ENCODE measurements at regions not wholly inside any gene's neighbourhood (a gene's known extent, or its start where the extent isn't known, plus 50 kb on each side); places are given as distances from the start of the nearest gene placed in this dataset.
A peak's percentile ranks its signal among the peaks of the same experiment; 100 is the strongest.

DNA sequence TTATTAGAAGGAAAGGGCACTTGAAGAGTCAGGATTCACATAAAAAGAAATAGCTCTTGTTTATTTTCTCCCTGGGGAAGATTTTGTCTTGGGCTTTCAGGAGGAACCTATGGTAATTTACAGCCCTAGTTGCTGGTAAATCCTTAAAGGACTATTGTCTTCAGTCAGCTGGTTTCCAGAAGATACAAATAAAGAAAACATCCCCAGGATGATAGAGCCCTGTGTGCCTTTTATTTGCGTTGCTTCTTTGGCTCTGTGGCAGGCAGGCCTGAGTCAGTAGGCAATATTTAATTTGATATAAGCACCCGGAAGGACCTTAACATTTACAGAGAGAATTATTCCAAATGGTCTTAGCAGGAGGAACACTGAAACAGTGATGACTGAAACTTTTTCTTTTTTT is 131.0 kb upstream of the SLC34A2 start:
- ATAC-seq (no peak), DNase-seq (ENCODE audit: low spot score) (no peak)
- intact Hi-C loops (cut with DNase I), result loop anchor here (10.0 kb wide), 1 partner anchor 490 kb away; no protein-coding TSS in a partner anchor

DNA sequence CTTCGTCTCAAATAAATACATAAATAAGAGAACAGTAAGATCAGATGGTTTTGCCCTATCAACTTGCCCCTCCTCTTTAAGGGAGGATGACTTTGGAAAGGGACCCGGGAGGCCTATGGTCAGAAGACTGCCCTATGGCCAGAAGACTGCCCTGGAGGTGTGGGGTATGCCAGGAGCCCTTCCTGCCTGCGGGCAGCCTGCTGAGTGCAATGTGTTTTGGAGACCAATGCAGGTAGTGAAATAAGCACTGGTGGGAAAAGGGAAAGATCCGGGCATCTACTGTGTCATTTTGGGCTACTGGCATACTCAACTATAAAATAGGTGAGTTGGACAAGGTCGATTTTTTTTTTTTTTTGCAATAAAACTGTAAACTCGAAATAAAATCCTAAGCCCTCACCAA is 129.8 kb upstream of the SLC34A2 start:
- intact Hi-C loops (cut with DNase I), result loop anchor here (10.0 kb wide), 1 partner anchor 489 kb away; no protein-coding TSS in a partner anchor
- ATAC-seq, result no peak
- no peak for DNase-seq (ENCODE audit: low spot score)

DNA sequence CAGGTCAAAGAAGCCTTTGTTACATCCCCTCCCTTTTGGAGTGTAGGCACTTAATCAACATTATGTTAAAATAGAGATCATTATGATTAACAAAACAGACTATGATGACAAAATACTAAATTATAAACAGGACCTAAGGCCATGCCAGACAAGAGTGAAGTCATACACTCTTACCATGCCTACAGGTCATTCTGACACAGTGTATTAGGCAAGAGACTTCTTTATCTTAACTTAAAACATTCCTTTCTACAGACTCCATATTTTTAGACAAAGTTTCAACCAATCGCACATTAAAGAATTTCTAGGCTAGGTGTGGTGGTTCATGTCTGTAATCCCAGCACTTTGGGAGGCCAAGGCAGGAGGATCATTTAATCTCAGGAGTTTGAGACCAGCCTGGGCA is 128.6 kb upstream of the SLC34A2 start:
- no peak for ATAC-seq
- intact Hi-C loops (cut with DNase I), result loop anchor here (10.0 kb wide), 1 partner anchor 488 kb away; no protein-coding TSS in a partner anchor
- no peak for DNase-seq (ENCODE audit: low spot score)

DNA sequence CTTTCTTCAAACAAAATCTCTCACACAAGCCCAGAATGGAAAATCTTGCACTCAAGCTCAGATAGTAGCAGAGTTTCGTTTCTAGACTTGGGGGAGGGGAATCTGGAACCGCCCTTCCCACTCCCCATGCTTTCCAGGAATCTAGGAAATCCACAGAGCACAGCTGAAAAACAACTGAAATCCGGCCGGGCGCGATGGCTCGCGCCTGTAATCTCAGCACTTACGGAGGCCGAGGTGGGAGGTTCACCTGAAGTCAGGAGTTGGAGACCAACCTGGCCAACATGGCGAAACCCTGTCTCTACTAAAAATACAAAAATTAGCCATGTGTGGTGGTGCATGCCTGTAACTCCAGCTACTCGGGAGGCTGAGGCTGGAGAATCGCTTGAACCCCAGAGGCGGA is 127.3 kb upstream of the SLC34A2 start:
- DNase-seq (ENCODE audit: low spot score) (no peak), ATAC-seq (no peak)
- intact Hi-C loops (cut with DNase I), result loop anchor here (10.0 kb wide), 1 partner anchor 486 kb away; no protein-coding TSS in a partner anchor

DNA sequence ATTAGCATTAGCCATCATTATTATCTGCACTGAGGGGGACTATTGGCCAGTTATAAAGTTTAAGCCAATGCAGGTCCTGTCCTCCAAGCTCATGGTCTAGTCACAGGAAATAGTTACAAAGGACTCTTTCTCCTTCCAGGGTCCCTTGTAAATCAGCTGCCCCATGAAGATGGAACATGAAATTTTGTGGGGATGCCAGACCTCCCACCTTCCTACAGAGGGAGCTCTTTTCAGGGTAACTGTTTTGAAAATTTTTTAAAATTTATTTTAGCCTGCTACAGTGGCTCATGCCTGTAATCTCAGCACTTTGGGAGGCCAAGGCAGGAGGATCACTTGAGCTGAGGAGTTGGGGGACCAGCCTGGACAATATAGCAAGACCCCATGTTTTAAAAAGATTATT is 124.4 kb upstream of the SLC34A2 start:
- intact Hi-C loops (cut with DNase I), result no loop called here
- DNase-seq (ENCODE audit: low spot score), result no peak
- ATAC-seq, result no peak

DNA sequence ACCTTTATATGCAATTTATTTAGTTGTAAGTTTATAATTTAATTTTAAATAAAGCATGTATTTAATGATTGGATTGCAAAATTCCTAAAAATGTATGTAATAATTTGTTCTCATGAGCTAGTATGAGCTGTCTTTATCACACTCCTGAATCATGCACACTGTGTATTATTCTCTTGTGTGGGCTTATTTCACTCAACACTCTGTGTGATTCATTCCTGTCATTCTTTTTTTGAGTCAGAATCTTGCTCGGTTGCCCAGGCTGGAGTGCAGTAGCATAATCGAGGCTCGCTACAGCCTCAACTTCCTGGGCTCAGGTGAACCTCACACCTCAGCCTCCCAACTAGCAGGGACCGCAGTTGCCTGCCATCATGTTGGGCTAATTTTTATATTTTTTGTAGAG is 123.1 kb upstream of the SLC34A2 start:
- intact Hi-C loops (cut with DNase I), result no loop called here
- ATAC-seq, result no peak
- no peak for DNase-seq (ENCODE audit: low spot score)

DNA sequence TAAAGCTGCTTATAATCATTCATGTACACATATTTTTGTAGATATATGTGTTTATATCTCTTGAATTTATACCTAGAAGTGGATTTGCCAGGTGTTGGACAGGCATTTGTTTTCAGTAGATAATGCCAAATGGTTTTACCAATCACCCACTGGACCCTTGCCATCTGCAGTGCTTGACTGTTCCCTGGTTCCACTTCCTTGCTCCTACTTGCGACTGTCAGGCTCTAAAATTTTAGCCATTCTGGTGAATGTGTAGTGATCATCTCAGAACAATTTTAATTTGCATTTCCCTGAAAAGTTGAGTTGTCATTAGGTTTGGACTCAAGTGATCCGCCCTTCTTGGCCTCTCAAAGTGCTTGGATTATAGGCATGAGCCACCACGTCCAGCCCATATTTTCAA is 122.4 kb upstream of the SLC34A2 start:
- intact Hi-C loops (cut with DNase I), result no loop called here
- DNase-seq (ENCODE audit: low spot score) (no peak), ATAC-seq (no peak)

DNA sequence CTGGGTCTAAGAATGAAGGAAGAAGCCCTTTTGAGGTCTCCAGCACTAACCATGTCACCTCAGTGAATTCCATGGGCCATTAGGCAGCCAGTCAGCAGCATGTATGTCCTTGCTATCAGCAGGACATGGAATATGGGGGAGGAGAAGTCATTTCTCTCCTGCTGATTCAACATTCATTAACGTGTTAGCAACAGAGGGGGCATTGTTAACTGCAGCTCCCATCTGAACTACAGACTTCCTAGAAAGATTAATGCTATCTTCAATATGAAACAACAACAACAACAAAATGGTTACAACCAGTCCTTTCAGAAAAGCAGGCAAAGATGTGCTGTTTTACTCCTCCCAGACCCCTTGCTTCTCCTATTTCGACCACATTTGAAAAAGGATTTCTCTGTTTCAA is 120.4 kb upstream of the SLC34A2 start:
- no peak for DNase-seq (ENCODE audit: low spot score)
- peak; percentile 61 for ATAC-seq
- intact Hi-C loops (cut with DNase I), result no loop called here

DNA sequence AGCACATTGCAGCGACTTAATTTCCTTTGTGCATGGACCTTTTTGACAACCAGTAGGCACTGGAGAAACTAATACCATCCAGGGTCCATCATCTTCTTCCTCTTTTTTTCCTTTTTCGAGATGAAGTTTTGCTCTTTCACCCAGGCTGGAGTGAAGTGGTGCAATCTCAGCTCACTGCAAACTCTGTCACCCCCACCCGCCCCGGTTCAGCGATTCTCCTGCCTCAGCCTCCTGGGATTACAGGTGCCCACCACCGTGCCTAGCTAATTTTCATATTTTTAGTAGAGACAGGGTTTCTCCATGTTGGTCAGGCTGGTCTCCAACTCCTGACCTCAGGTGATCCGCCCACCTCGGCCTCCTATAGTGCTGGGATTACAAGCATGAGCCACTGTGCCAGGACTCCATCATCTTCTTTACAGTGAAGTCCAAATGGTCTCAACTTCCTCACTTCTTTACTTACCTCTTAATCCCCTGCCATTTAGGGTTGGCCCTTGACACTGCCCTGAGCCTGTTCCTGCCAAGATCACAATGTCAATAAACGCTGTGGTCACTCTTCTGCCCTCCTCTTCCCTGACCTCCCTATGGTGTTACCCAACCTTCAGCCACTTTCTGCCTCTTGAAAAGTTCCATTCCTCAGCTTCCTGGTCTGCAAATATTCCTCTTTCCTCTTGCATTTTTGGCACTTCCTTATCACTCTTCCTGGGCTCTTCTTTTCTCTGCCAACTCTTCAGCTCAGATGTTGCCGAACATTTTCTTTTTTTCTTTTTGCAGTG is 119.8 kb upstream of the SLC34A2 start:
- DNase-seq (ENCODE audit: low spot score), result no peak
- no peak for ATAC-seq
- intact Hi-C loops (cut with DNase I), result no loop called here

DNA sequence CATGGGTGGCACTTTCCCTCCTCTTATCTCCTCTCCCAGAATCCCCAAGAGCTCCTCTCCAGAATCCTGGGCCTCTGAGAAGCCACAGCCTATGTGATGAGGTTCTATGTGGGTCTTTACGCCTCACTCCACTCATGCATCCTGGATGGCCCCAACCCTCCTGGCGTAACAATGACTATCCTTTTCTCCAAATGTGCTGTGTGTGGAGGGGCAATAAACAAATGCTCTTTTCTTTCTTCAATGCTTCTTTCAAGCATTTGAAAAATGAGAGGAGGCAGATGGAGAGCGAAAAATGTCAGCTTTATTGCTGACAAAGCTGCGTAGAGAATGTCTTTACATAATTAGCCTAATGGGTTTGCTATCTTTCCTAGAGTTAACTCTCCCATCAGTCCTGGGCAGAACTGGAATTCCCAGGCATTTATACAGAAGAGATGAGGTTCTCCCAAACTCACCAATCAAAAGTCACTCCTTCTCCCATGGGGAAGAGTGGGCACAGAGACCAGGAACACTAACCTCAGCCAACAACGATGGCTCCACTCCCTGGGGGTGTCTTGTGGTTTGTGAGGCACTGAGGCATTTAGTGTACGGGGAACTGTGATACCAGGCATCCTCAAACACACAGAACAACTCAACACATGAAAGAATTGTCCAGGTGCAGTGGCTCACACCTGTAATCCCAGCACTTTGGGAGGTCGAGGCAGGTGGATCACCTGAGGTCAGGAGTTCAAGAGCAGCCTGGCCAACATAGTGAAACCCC is 118.9 kb upstream of the SLC34A2 start:
- intact Hi-C loops (cut with DNase I), result no loop called here
- ATAC-seq (peak; percentile 54), DNase-seq (ENCODE audit: low spot score) (no peak)

DNA sequence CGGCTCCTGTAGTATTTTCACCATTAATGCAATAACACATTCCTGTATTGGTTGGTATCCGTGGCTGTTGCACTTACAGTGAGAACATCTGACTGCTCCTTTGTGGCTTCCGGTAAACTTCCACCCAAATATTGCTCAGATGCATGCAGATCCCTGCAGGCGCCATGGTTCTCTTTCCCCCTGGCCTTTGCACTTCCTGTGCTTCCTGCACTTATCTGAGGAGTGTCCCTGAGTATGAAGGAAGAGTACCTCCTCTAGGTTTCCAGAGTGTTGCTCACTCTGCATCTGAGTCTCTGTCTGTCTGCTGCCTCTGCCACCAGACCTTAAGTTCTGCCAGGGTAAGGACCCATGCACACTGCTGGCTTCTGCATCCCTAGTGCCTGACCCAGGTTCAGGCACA is 117.2 kb upstream of the SLC34A2 start:
- ATAC-seq, result no peak

DNA sequence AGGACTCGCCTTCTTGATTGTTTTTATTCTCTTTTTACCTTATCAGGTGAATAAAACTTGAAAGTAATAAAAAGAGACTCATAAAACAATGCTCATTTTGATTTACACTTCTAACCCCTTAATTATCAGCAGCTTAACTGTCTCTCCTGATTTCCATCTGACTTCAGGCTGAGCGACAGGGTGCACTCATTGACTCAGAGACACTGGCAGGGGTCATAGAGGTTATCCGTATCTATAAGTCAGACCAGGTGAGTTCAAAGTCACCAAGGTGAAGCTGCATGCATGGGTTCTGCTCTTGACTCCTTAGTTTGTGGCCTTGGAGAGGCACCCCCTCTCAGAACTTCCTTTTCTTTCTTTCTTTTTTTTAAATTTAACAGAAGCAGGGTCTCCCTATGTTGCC is 116.4 kb upstream of the SLC34A2 start:
- intact Hi-C loops (cut with DNase I), result no loop called here
- ATAC-seq, result no peak
- DNase-seq (ENCODE audit: low spot score), result no peak

More for the DNA sequence above, 117.2 kb upstream of the SLC34A2 start:
- DNase-seq (ENCODE audit: low spot score), result no peak
- intact Hi-C loops (cut with DNase I), result no loop called here

DNA sequence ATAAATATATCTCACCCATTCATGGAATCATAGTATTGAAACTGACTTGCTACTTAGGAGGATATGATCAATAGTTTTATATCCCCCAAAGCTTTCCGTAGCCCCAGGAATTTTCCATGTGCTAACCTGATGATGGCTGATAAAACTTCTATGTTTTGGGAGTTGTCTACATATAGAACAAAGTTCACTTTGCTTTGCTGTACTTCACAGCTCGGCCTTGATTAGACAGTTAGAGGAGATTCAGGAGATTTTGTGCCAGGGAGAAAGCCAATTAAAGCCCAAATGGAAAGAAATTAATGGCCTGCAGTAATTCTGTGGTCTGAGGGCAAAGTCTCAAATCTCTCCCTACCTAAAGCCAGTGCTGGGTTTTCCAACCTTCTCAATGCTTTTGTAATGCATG is 114.9 kb upstream of the SLC34A2 start:
- no peak for DNase-seq (ENCODE audit: low spot score)
- ATAC-seq, result no peak
- intact Hi-C loops (cut with DNase I), result no loop called here

DNA sequence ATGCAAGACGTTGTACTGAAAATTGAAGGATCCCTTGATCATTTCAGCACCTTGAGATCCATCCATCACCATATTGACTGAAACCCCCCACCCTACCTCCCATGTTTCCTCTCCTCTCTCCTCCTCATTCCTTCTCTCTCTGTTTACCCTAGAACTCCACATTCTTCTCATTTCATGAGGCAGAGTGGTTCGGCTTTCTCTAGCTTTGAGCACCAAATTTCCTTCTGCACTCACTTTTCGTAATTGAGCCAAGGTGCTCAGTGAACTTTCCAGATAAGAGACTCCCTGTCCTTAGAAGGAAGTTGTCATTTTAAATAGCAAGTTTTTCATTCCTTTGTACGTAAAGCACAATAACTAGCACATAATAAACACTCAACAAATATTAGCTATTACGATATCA is 108.3 kb upstream of the SLC34A2 start:
- intact Hi-C loops (cut with DNase I), result no loop called here
- DNase-seq (ENCODE audit: low spot score), result no peak
- no peak for ATAC-seq

DNA sequence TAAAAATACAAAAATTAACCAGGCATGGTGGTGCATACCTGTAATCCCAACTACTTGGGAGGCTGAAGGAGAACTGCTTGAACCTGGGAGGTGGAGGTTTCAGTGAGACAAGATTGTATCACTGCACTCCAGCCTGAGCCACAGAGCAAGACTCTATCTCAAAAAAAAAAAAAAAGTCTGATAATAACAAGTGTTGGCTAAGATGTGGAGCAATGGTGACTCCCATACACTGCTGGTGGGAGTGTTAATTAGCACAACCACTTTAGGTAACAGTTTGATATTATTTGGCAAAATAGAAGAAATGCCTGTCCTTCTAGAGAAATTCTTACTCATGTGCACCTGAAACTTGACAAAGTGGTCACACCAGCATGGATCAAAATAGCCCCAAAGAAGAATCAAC is 106.2 kb upstream of the SLC34A2 start:
- DNase-seq (ENCODE audit: low spot score), result no peak
- intact Hi-C loops (cut with DNase I), result no loop called here
- no peak for ATAC-seq

DNA sequence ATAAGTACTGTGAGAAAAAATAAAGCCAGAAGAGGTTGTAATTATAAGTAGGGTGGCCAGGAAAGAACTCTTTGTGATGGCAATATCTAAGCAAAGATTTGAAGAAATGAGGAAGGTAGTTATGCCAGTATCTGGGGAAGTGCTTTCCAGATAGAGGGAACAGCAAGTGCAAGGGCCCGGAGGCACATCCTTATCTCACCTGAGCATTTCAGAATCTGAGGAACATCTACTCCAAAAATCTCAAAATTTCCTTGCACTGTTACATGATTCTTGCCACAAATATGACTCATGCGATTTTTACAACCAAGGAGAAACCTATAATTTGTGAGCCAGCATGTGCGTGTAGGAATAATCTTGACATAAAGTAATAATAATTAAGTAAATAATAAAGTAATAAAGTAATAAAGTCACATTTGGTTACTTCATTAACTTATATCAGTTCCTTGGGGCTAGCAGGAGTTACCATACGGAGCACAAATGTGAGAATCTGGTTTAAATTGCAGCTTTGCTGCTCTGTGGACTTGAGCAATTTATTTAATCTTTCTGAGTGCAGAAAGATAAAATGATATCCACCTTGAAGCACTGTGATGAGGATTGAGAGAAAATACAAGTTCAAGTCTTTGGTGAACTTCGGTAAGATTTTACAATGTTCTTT is 105.1 kb upstream of the SLC34A2 start:
- DNase-seq (ENCODE audit: low spot score) (no peak), ATAC-seq (no peak)
- intact Hi-C loops (cut with DNase I), result no loop called here

DNA sequence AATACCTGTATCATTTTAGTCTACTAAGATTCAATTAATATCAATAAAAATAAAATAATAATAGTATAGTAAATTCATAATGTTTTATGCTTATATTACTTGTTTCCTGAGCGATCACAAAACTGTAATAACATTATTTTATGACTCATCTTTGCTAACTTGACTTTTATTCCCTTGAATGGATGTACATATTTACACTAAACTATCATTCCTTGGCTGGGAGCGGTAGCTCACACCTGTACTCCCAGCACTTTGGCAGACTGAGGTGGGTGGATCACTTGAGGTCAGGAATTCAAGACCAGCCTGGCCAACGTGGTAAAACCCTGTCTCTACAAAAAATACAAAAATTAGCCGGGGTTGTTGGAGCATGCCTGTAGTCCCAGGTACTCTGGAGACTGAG is 104.0 kb upstream of the SLC34A2 start:
- DNase-seq (ENCODE audit: low spot score) (no peak), ATAC-seq (no peak)
- intact Hi-C loops (cut with DNase I), result no loop called here

DNA sequence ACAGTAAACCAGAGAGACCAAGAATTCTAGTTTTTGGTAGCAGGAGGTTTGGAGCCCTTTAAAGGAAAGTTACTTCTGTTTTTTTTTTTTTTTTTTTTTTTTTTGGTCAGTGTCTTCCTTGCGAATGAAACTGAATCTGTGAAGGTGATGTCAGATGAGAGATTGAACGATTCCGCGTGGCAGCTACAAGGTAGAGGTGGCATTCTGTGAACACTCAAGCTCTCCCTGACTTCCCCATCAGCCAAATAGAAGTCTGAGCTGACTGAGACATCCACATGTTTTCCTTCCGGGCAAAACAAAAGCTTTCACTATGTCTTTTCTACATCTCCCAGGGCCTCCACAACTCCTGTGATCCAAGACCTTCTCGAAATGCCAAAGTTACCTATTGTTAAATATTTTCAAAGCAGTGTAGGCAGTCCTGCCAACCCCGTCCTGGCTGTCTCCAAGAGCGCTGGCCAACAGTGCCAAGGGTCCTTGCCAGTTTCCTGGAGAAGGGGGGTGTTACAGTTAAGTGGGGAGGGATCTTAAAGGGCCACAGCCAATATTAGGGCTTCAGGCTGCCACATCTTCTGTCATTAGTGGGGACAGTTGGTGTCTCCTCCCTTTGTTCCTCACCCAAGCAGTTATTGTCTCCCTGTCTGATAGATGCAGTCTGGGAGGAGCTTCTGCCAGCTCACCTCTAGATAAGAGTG is 102.9 kb upstream of the SLC34A2 start:
- ATAC-seq (peak; percentile 52), DNase-seq (ENCODE audit: low spot score) (no peak)
- intact Hi-C loops (cut with DNase I), result no loop called here

DNA sequence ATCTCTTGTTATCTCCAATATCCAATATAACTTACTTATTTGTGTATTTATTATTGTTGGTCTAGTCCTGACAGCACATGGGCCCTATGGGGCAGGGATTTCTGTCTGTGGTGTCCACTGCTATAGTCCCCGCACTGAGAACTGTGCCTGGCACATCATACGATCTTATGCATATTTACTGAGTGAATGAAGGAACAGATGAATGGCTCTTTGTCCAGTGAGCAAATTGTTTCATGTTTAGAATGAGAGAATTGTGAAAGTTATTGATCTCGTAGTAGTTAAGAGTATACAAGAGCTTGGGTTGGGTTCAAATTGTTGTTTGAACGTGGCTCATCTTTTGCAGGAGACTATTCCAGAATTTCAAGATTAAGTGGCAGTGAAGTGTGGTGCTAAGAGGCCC is 96.1 kb upstream of the SLC34A2 start:
- ATAC-seq (no peak), DNase-seq (ENCODE audit: low spot score) (no peak)
- intact Hi-C loops (cut with DNase I), result no loop called here
